Type B pancreatic cell (in vitro differentiated cells): ENCODE measurements at regions not wholly inside any gene's neighbourhood (a gene's known extent, or its start where the extent isn't known, plus 50 kb on each side); places are given as distances from the start of the nearest gene placed in this dataset.

Experiments used
- DNase-seq: peaks from one replicate; pipeline ENCODE4 v3.0.0; 2021; ENCODE audit warnings: mixed read lengths; ENCODE audit not compliant: unreplicated experiment; ENCODE audit errors: extremely low spot score
- H3K27ac Mint-ChIP-seq: 2 replicates; pipeline ENCODE4 v1.8.0; 2021; ENCODE audit warnings: mild to moderate bottlenecking, mixed read lengths
- H3K27me3 Mint-ChIP-seq: 2 replicates; pipeline ENCODE4 v1.8.0; 2021; ENCODE audit warnings: mixed read lengths
- H3K36me3 Mint-ChIP-seq: 2 replicates; pipeline ENCODE4 v1.8.0; 2021; ENCODE audit warnings: mixed read lengths
- H3K4me1 Mint-ChIP-seq: one replicate; pipeline ENCODE4 v1.8.0; 2021; ENCODE audit warnings: mixed read lengths; ENCODE audit not compliant: unreplicated experiment
- H3K4me3 Mint-ChIP-seq: 2 replicates; pipeline ENCODE4 v1.8.0; 2021; ENCODE audit warnings: mild to moderate bottlenecking, mixed read lengths
- H3K9me3 Mint-ChIP-seq: 2 replicates; pipeline ENCODE4 v1.8.0; 2021; ENCODE audit warnings: mixed read lengths
- TF ChIP-seq, protein P1 (sequence below): fragments of 200-600 bp; sonication (generic); conservative IDR thresholded peaks from 2 replicates; pipeline ENCODE4 v1.5.0; 2021; ENCODE audit warnings: antibody characterized with exemption, mild to moderate bottlenecking

DNA sequence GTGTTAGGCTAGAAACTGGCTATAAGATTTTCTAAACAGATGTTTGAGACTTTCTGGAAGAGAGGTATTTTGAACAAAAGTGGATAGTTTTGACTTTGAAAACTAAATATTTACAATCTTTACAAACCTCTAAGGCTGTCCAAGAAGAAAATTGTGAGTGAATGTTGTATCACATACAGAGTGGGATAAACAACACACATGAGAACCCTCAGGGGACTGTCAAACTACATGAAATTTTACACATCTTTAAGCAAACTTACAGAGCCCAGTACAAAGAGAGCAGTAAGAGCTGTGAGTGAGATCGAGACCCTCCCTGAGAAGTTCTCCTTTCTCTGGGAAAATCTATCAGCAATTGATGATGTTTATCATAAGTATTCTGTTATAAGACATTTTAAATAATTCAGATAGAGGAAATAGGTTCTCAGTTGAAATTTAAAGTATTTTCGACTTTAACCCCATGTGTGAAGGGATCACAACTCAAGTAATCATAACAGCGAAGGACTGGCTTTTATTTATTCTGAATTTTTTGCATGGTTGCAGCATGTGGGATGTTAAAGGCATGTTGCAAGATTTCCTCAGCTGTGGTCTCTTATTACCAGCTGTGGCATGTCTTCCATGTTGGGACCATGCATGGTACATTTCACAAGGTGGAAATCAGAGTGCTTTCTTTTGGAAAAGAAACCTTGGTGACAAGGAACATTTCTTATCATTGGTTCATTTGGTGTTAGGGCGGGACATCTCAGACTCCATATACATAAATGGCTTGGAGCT, 264.0 kb upstream of the PRICKLE1 start:
- Mint-ChIP-seq H3K36me3 (no peaks in the 10 kb centered on the region), H3K27ac (no peak overlapping the region), H3K4me3 (no peak overlapping the region), H3K4me1 (no peaks in the 10 kb centered on the region), H3K9me3 (no peaks in the 10 kb centered on the region), H3K27me3 (no peaks in the 10 kb centered on the region)
- TF ChIP-seq, protein P1, sequence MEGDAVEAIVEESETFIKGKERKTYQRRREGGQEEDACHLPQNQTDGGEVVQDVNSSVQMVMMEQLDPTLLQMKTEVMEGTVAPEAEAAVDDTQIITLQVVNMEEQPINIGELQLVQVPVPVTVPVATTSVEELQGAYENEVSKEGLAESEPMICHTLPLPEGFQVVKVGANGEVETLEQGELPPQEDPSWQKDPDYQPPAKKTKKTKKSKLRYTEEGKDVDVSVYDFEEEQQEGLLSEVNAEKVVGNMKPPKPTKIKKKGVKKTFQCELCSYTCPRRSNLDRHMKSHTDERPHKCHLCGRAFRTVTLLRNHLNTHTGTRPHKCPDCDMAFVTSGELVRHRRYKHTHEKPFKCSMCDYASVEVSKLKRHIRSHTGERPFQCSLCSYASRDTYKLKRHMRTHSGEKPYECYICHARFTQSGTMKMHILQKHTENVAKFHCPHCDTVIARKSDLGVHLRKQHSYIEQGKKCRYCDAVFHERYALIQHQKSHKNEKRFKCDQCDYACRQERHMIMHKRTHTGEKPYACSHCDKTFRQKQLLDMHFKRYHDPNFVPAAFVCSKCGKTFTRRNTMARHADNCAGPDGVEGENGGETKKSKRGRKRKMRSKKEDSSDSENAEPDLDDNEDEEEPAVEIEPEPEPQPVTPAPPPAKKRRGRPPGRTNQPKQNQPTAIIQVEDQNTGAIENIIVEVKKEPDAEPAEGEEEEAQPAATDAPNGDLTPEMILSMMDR: no peak
- DNase-seq: no peak

DNA sequence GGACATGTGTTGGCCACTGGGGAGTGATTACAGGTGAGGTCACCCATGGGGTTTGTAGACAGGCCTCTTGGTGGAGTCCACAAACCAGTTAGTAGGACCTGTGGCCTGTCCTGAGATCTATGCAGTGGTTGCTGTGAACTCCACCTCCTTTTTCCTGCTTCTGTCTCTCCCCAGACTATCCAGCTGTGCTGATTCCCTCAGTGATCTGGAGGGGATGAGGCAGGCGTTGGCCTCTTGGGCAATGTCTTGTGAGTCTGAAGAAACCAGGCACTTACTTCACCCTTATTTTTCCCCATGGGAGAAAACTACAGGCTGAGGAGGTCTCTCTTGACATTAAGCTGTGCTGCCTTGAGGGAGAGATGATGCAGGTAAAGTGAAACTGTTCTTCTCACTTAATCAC, 257.2 kb upstream of the PRICKLE1 start:
- no peak overlapping the region for H3K4me3 Mint-ChIP-seq
- no peaks in the 10 kb centered on the region for H3K4me1 Mint-ChIP-seq
- DNase-seq: no peak
- H3K27me3 Mint-ChIP-seq: no peaks in the 10 kb centered on the region
- H3K36me3 Mint-ChIP-seq: no peaks in the 10 kb centered on the region
- H3K27ac Mint-ChIP-seq: no peak overlapping the region
- TF ChIP-seq, protein P1: no peak
- no peaks in the 10 kb centered on the region for H3K9me3 Mint-ChIP-seq

DNA sequence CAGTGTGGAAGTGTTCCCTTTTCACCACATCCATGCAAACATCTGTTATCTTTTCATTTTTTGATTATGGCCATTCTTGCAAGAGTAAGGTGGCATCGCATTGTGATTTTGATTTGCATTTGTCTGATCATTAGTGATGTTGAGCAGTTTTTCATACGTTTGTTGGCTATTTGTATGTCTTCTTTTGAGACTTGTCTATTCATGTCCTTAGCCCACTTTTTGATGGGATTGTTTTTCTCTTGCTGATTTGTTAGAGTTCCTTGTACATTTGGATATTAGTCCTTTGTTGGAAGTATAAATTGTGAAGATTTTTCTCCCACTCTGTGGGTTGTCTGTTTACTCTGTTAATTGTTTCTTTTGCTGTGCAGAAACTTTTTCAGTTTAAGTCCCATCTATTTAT, 244.5 kb upstream of the PRICKLE1 start:
- DNase-seq: no peak
- Mint-ChIP-seq H3K4me3 (no peak overlapping the region), H3K27me3 (no peaks in the 10 kb centered on the region), H3K9me3 (no peaks in the 10 kb centered on the region), H3K27ac (no peak overlapping the region), H3K4me1 (no peaks in the 10 kb centered on the region), H3K36me3 (no peaks in the 10 kb centered on the region)
- TF ChIP-seq, protein P1: no peak

DNA sequence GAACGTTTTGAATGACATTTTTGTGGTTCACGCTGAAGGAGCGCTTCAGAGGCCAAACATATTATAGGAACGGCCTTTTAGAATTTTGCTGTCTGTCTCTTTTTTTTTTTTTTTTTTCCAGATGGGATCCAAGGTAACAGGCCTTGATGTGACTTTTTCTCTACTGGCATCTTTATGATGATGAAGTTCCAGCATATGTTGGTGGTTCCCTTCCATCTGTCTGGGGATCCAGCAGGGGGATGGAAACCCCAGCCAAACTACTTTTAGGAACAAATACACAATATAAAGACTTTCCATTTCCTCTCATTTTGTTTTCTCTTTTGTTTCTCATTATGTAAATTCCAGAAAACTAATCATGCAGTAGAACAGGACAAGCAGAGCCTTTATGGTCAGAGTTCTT, 239.3 kb upstream of the PRICKLE1 start:
- Mint-ChIP-seq H3K36me3 (no peaks in the 10 kb centered on the region), H3K9me3 (no peaks in the 10 kb centered on the region), H3K27ac (no peak overlapping the region), H3K4me3 (no peak overlapping the region), H3K27me3 (no peaks in the 10 kb centered on the region), H3K4me1 (no peaks in the 10 kb centered on the region)
- no peak for DNase-seq
- TF ChIP-seq, protein P1: no peak

DNA sequence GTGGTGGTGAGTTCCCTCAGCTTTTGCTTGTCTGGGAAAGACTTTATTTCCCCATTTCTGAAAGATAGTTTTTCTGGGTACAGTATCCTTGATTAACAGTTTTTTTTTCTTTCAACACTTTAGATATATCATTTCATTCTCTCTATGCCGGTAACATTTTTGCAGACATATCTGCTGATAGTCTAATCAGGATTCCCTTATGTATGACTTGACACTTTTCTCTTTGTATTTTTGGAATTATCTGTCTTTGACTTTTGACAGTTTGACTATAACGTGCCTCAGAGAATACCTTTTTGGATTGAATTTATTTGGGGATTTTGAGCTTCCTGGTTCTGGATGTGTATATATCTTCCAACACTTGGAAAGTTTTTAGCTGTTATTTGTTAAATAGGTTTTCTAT, 234.8 kb upstream of the PRICKLE1 start:
- TF ChIP-seq, protein P1: no peak
- H3K27me3 Mint-ChIP-seq: no peaks in the 10 kb centered on the region
- no peak for DNase-seq
- H3K27ac Mint-ChIP-seq: no peak overlapping the region
- H3K4me3 Mint-ChIP-seq: no peak overlapping the region
- H3K36me3 Mint-ChIP-seq: no peaks in the 10 kb centered on the region
- no peaks in the 10 kb centered on the region for H3K4me1 Mint-ChIP-seq
- H3K9me3 Mint-ChIP-seq: no peaks in the 10 kb centered on the region

DNA sequence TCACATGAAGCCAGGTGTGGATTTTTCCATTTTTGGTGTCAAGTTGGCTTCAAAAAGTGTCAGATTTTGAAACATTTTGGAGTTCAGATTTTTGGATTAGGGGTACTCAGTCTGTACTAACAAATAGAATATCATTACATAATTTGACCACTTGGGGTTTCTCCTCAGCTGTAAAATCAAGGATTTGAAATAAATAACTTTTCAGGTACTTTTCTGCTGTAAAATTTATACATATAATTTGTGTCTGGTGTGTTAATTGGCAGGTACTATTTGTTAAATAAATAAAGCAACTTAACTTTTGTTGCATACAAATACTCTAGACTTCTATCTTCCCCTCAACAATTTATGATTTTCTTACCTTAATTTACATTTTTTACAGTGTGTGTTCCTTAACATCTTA, 234.1 kb upstream of the PRICKLE1 start:
- no peaks in the 10 kb centered on the region for H3K27me3 Mint-ChIP-seq
- H3K4me1 Mint-ChIP-seq: no peaks in the 10 kb centered on the region
- H3K9me3 Mint-ChIP-seq: no peaks in the 10 kb centered on the region
- TF ChIP-seq, protein P1: peak; percentile 55
- no peaks in the 10 kb centered on the region for H3K36me3 Mint-ChIP-seq
- no peak for DNase-seq
- no peak overlapping the region for H3K4me3 Mint-ChIP-seq
- no peak overlapping the region for H3K27ac Mint-ChIP-seq
